Inflammatory macrophage treated with lipopolysaccharide for 1 hour (primary cell): ENCODE measurements at regions not wholly inside any gene's neighbourhood (a gene's known extent, or its start where the extent isn't known, plus 50 kb on each side); places are given as distances from the start of the nearest gene placed in this dataset.
A peak's percentile ranks its signal among the peaks of the same experiment; 100 is the strongest.
"Not testable (repeated sequence)": the region's sequence is repeated elsewhere in the genome, so short reads cannot be mapped to it uniquely, and the experiment has no call there.

Experiments
- DNase-seq, 2 donors: peaks; one replicate each; pipeline ENCODE4 v3.0.0-alpha.2; 2020 to 2022

GRCh38 chr4:86481440-86481839 is 112.7 kb upstream of the PTPN13 start:
- no peak for DNase-seq

- peak in 1 of 2 donors; percentile 17 for DNase-seq
These were observed 111.6 kb upstream of the PTPN13 start for GRCh38 chr4:86482306-86483172.

- no peak for DNase-seq
These were observed 111.0 kb upstream of the PTPN13 start for GRCh38 chr4:86483173-86483490.

- DNase-seq, result no peak
These were observed 110.3 kb upstream of the PTPN13 start for GRCh38 chr4:86483773-86484172.

- no peak for DNase-seq
These were observed 109.9 kb upstream of the PTPN13 start for GRCh38 chr4:86484241-86484640.

GRCh38 chr4:86487738-86488348 is 106.3 kb upstream of the PTPN13 start:
- DNase-seq, result no peak

- DNase-seq, result peak; percentile 50 to 66
These were observed 100.7 kb upstream of the PTPN13 start for GRCh38 chr4:86493460-86493859.

- peak; percentile 17 to 73 for DNase-seq
These were observed 97.7 kb upstream of the PTPN13 start for GRCh38 chr4:86496094-86497080.

- no peak for DNase-seq
These were observed 97.0 kb upstream of the PTPN13 start for GRCh38 chr4:86497131-86497530.

- DNase-seq, result peak; percentile 36 to 66
These were observed 95.9 kb upstream of the PTPN13 start for GRCh38 chr4:86497980-86498862.

GRCh38 chr4:86498863-86499166 is 95.3 kb upstream of the PTPN13 start:
- no peak for DNase-seq

- no peak for DNase-seq
These were observed 93.6 kb upstream of the PTPN13 start for GRCh38 chr4:86500527-86500926.

- DNase-seq, result no peak
These were observed 92.0 kb upstream of the PTPN13 start for GRCh38 chr4:86502081-86502480.

- DNase-seq, result no peak
These were observed 87.5 kb upstream of the PTPN13 start for GRCh38 chr4:86506591-86506990.

- no peak for DNase-seq
These were observed 85.7 kb upstream of the PTPN13 start for GRCh38 chr4:86508436-86508835.

- DNase-seq, result no peak
These were observed 82.5 kb upstream of the PTPN13 start for GRCh38 chr4:86511590-86511989.

GRCh38 chr4:86512631-86513030 is 81.5 kb upstream of the PTPN13 start:
- DNase-seq, result no peak

GRCh38 chr4:86515963-86516362 is 78.2 kb upstream of the PTPN13 start:
- DNase-seq, result not testable (repeated sequence)

- DNase-seq, result peak; percentile 47 to 51
These were observed 72.6 kb upstream of the PTPN13 start for GRCh38 chr4:86521373-86521969.

- no peak for DNase-seq
These were observed 71.8 kb upstream of the PTPN13 start for GRCh38 chr4:86522349-86522748.

GRCh38 chr4:86523333-86523732 is 70.8 kb upstream of the PTPN13 start:
- DNase-seq, result peak; percentile 77 to 88

GRCh38 chr4:86527713-86528112 is 66.4 kb upstream of the PTPN13 start:
- DNase-seq, result not testable (repeated sequence)
